Vagina (tissue), 2 donors: ENCODE measurements at regions not wholly inside any gene's neighbourhood (a gene's known extent, or its start where the extent isn't known, plus 50 kb on each side); places are given as distances from the start of the nearest gene placed in this dataset.

Source experiments
- POLR2A ChIP-seq, 2 donors: fragments of 450-650 bp; IDR thresholded peaks; one replicate each; pipeline ENCODE4 v1.6.1; 2017; ENCODE audit warnings: antibody characterized with exemption in 2 of 2, mild to moderate bottlenecking in 2 of 2, moderate library complexity in 2 of 2
- TF ChIP-seq, protein P1 (sequence below), 3 experiments: fragments of 450-650 bp in 2 of 3; fragments of 200-600 bp in 1 of 3; sonication (generic) in 1 of 3; IDR thresholded peaks; one replicate each; pipeline ENCODE4 v1.5.1; 2017 to 2019; ENCODE audit warnings: antibody characterized with exemption in 3 of 3, mild to moderate bottlenecking in 2 of 3, moderate library complexity in 2 of 3

DNA sequence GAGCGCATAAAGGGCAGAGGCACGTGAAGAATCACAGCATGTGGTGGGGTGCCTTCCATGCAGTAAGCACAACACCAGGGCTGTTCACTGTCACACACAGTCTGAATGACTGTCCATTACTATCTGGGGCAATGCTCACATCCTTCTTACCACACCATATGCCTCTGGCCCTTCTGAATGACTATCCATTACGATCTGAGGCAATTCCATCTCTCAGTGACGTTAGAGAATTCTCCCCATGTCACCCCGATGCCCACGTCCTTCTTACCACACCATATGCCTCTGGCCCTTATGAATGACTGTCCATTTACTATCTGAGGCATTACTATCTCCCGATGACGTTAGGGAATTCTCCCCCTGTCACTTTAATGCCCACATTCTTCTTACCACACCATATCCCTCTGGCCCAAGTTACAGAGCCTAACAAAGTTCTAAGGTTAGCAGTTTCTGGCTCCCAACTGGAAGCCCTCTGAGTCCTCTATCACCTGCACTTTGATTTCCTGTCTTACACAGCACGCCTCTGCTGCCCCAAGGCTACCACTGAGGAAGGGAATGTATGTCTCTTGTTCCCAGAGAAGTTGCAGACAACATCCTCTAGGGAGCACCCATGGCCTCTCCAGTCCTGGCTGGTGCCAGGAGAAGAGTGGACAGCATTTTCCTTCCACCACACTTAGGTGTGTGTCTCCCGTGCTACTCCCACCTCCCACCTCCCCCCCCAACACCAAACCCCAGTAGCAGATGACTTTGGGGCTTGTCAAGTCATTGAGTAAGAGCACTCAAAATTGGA lies 154.8 kb downstream of the COG6 start:
- TF ChIP-seq POLR2A (IDR thresholded peaks at IDR 0.05) = no peak
- TF ChIP-seq, protein P1, sequence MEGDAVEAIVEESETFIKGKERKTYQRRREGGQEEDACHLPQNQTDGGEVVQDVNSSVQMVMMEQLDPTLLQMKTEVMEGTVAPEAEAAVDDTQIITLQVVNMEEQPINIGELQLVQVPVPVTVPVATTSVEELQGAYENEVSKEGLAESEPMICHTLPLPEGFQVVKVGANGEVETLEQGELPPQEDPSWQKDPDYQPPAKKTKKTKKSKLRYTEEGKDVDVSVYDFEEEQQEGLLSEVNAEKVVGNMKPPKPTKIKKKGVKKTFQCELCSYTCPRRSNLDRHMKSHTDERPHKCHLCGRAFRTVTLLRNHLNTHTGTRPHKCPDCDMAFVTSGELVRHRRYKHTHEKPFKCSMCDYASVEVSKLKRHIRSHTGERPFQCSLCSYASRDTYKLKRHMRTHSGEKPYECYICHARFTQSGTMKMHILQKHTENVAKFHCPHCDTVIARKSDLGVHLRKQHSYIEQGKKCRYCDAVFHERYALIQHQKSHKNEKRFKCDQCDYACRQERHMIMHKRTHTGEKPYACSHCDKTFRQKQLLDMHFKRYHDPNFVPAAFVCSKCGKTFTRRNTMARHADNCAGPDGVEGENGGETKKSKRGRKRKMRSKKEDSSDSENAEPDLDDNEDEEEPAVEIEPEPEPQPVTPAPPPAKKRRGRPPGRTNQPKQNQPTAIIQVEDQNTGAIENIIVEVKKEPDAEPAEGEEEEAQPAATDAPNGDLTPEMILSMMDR (IDR thresholded peaks at IDR 0.05) = no peak
